ENCODE measurements at regions not wholly inside any gene's neighbourhood (a gene's known extent, or its start where the extent isn't known, plus 50 kb on each side); places are given as distances from the start of the nearest gene placed in this dataset.

DNA sequence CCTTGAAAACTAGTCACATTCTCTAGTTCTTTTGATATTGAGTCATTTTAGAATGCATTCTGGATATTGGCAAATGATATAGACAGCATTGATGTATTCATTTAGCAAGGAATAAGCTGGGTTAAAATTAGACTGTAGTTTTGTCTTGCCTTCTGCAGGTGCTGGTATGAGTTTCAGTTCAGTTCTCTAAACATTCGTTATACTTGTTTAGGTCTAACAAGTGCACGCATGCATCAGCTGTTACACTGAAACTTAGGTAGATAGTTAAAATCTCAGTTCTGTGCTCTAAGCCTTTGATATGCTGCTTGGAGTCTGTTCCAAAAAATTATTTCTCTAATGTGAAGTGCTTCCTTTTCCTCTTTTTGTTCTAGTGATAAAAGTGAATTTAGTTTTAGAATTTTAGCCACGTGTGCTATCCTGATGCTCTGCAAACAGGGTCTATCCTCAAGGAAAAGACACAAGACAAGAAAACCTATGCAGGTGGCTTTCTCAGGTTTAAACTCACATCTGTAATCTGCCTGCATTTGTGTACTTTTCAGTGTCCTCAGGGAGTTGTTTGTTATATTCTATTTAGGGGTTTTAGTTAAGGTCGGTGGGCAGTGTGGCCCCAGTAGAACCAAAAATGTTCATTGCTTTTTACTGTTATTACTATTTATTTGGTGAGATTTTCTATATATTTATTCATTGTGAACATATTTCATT, 409.0 kb downstream of the CDC14C start:
- CTCF ChIA-PET = no interaction called here
- no peaks in the 10 kb centered on the region for H3K36me3 Mint-ChIP-seq (ENCODE audit: insufficient read depth, unreplicated experiment)
- H3K4me3 Mint-ChIP-seq (ENCODE audit: unreplicated experiment) = no peak overlapping the region
- H3K4me1 Mint-ChIP-seq (ENCODE audit: insufficient read depth, unreplicated experiment) = no peaks in the 10 kb centered on the region
- no peak overlapping the region for H3K27ac Mint-ChIP-seq (ENCODE audit: low read depth, unreplicated experiment)
- POLR2A ChIA-PET = no interaction called here
- BruUV-seq (replicated peaks) = no TSS peak
- no peaks in the 10 kb centered on the region for H3K9me3 Mint-ChIP-seq (ENCODE audit: unreplicated experiment)
- TF ChIP-seq, protein P1, sequence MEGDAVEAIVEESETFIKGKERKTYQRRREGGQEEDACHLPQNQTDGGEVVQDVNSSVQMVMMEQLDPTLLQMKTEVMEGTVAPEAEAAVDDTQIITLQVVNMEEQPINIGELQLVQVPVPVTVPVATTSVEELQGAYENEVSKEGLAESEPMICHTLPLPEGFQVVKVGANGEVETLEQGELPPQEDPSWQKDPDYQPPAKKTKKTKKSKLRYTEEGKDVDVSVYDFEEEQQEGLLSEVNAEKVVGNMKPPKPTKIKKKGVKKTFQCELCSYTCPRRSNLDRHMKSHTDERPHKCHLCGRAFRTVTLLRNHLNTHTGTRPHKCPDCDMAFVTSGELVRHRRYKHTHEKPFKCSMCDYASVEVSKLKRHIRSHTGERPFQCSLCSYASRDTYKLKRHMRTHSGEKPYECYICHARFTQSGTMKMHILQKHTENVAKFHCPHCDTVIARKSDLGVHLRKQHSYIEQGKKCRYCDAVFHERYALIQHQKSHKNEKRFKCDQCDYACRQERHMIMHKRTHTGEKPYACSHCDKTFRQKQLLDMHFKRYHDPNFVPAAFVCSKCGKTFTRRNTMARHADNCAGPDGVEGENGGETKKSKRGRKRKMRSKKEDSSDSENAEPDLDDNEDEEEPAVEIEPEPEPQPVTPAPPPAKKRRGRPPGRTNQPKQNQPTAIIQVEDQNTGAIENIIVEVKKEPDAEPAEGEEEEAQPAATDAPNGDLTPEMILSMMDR (IDR thresholded peaks at IDR 0.05; ENCODE audit: unreplicated experiment) = no peak
- peaks cover 54% of the 10 kb centered on the region for H3K27me3 Mint-ChIP-seq (ENCODE audit: insufficient read depth, unreplicated experiment)
- intact Hi-C loops (cut with micrococcal nuclease) = no loop called here
- no peak for DNase-seq (ENCODE audit: unreplicated experiment)

DNA sequence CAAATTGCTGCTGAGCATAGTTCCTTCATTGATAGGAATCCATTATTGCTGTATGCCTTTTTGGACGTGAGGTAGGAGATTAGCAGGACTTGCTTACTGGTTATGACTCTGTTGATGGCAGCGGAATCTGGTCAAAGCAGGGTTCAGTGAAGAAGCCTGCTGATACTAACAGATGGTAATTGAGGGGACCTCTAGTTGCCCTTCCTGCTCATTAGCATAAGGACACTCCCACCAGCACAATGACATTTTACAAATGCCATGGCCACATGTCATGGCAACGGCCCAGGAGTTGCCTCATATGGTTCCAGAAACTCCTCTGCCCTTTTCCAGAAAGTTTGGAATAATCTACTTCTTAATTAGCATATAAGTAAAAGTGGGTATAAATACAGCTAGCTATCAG, 417.5 kb downstream of the CDC14C start:
- intact Hi-C loops (cut with micrococcal nuclease) = no loop called here

GRCh38 chr7:49344556-49344955, 420.2 kb downstream of the CDC14C start:
- no TSS peak for BruUV-seq (replicated peaks)
- H3K9me3 Mint-ChIP-seq (ENCODE audit: unreplicated experiment) = no peaks in the 10 kb centered on the region
- H3K36me3 Mint-ChIP-seq (ENCODE audit: insufficient read depth, unreplicated experiment) = no peaks in the 10 kb centered on the region
- POLR2A ChIA-PET = no interaction called here
- TF ChIP-seq, protein P1 (IDR thresholded peaks at IDR 0.05; ENCODE audit: unreplicated experiment) = no peak
- peaks cover 24% of the 10 kb centered on the region for H3K27me3 Mint-ChIP-seq (ENCODE audit: insufficient read depth, unreplicated experiment)
- H3K4me1 Mint-ChIP-seq (ENCODE audit: insufficient read depth, unreplicated experiment) = no peaks in the 10 kb centered on the region
- intact Hi-C loops (cut with micrococcal nuclease) = no loop called here
- no peak overlapping the region for H3K4me3 Mint-ChIP-seq (ENCODE audit: unreplicated experiment)
- H3K27ac Mint-ChIP-seq (ENCODE audit: low read depth, unreplicated experiment) = no peak overlapping the region
- CTCF ChIA-PET = no interaction called here
- DNase-seq (ENCODE audit: unreplicated experiment) = no peak

More for the DNA sequence above, 417.5 kb downstream of the CDC14C start:
- DNase-seq (ENCODE audit: unreplicated experiment) = no peak
- ChIA-PET POLR2A (no interaction called here), CTCF (interaction anchor here (1.0 kb wide), 1 partner anchor 18 kb away, joined by 3 read pairs; no protein-coding TSS in a partner anchor)
- no peak overlapping the region for H3K27ac Mint-ChIP-seq (ENCODE audit: low read depth, unreplicated experiment)
- peaks cover 21% of the 10 kb centered on the region for H3K27me3 Mint-ChIP-seq (ENCODE audit: insufficient read depth, unreplicated experiment)
- no peaks in the 10 kb centered on the region for H3K4me1 Mint-ChIP-seq (ENCODE audit: insufficient read depth, unreplicated experiment)
- TF ChIP-seq, protein P1 (IDR thresholded peaks at IDR 0.05; ENCODE audit: unreplicated experiment) = no peak
- no peaks in the 10 kb centered on the region for H3K36me3 Mint-ChIP-seq (ENCODE audit: insufficient read depth, unreplicated experiment)
- no TSS peak for BruUV-seq (replicated peaks)
- H3K9me3 Mint-ChIP-seq (ENCODE audit: unreplicated experiment) = no peaks in the 10 kb centered on the region
- no peak overlapping the region for H3K4me3 Mint-ChIP-seq (ENCODE audit: unreplicated experiment)

DNA sequence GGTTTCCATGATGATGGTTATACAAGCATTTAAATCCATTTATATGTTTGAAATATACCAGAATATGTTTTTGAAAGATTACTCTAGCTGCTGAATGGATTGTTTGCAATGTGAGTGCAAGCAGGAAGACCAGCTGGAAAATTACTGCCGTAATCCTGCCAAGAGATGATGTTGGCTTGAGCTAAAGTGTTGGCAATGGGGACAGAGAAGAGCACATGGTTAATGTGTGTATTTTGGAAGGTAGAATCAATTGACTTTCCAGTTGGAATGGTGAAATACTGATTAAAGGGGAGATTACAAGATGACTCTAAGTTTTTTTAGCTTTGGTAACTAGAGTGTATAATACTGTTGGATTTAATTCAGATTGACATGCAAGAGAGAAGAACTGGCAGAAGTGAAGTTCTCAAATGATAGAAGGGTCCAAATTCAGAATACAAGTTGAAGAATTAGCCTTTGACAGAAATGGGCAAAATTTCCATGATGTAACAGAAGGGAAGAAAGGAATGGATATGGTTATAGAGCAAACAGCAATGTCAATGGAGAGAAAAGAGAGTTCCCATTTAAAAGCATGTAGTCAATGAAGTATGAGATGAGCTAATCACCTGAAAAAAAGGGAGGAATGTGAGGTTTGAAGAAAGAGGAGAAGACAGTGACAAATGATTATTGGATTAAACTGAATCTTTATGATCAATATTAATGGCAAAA, 422.0 kb downstream of the CDC14C start:
- Mint-ChIP-seq H3K4me3 (ENCODE audit: unreplicated experiment) (no peak overlapping the region), H3K27ac (ENCODE audit: low read depth, unreplicated experiment) (no peak overlapping the region), H3K4me1 (ENCODE audit: insufficient read depth, unreplicated experiment) (no peaks in the 10 kb centered on the region), H3K9me3 (ENCODE audit: unreplicated experiment) (no peaks in the 10 kb centered on the region), H3K27me3 (ENCODE audit: insufficient read depth, unreplicated experiment) (peaks cover 24% of the 10 kb centered on the region), H3K36me3 (ENCODE audit: insufficient read depth, unreplicated experiment) (no peaks in the 10 kb centered on the region)
- ChIA-PET CTCF (interaction anchor here (0.6 kb wide), 1 partner anchor 319 kb away, joined by 4 read pairs; no protein-coding TSS in a partner anchor), POLR2A (no interaction called here)
- BruUV-seq (replicated peaks) = no TSS peak
- no peak for DNase-seq (ENCODE audit: unreplicated experiment)
- intact Hi-C loops (cut with micrococcal nuclease) = no loop called here
- TF ChIP-seq, protein P1 (IDR thresholded peaks at IDR 0.05; ENCODE audit: unreplicated experiment) = no peak

All from MCF 10A (cell line).